Liver (tissue), 8 donors: ENCODE measurements at regions not wholly inside any gene's neighbourhood (a gene's known extent, or its start where the extent isn't known, plus 50 kb on each side); places are given as distances from the start of the nearest gene placed in this dataset.

ENCODE experiments used
- DNase-seq: peaks from one replicate; pipeline ENCODE4 v3.0.0-alpha.2; 2017; ENCODE audit warnings: low spot score
- H3K27ac ChIP-seq, 2 donors: one replicate each; pipeline ENCODE4 v1.7.0; 2013; ENCODE audit warnings: inconsistent platforms in 2 of 2, low read length in 2 of 2, control low read depth in 1 of 2, low read depth in 1 of 2, mild to moderate bottlenecking in 1 of 2
- H3K27me3 ChIP-seq, 4 donors: one replicate each; pipeline versions ENCODE4 v1.6.1 to v1.7.0; 2013; ENCODE audit warnings: low read length in 3 of 4, inconsistent platforms in 1 of 4, mild to moderate bottlenecking in 1 of 4, moderate library complexity in 1 of 4; ENCODE audit not compliant: control insufficient read depth in 4 of 4, insufficient read depth in 4 of 4
- H3K36me3 ChIP-seq, 4 donors: one replicate each; pipeline versions ENCODE4 v1.6.1 to v1.7.0; 2013; ENCODE audit warnings: low read length in 3 of 4, mild to moderate bottlenecking in 3 of 4, low read depth in 1 of 4, moderate library complexity in 1 of 4; ENCODE audit not compliant: control insufficient read depth in 4 of 4, insufficient read depth in 3 of 4
- H3K4me1 ChIP-seq, 4 donors: one replicate each; pipeline versions ENCODE4 v1.6.1 to v1.7.0; 2013; ENCODE audit warnings: low read length in 3 of 4, mild to moderate bottlenecking in 3 of 4, moderate library complexity in 1 of 4; ENCODE audit not compliant: control insufficient read depth in 4 of 4, insufficient read depth in 4 of 4
- H3K4me3 ChIP-seq, 3 donors: one replicate each; pipeline versions ENCODE4 v1.6.1 to v1.7.0; 2013; ENCODE audit warnings: low read length in 3 of 3, control low read depth in 1 of 3, low read depth in 1 of 3, mild to moderate bottlenecking in 1 of 3
- H3K9ac ChIP-seq, 2 donors: one replicate each; pipeline ENCODE4 v1.7.0; 2013; ENCODE audit warnings: low read length in 2 of 2, mild to moderate bottlenecking in 2 of 2, moderate library complexity in 2 of 2, control low read depth in 1 of 2, low read depth in 1 of 2
- H3K9me3 ChIP-seq, 4 donors: one replicate each; pipeline versions ENCODE4 v1.6.1 to v1.7.0; 2013; ENCODE audit warnings: low read length in 3 of 4; ENCODE audit not compliant: control insufficient read depth in 4 of 4
- EGR1 ChIP-seq, 2 donors: IDR thresholded peaks; 2 replicates each; pipeline ENCODE4 v1.6.1; 2016 to 2018; ENCODE audit warnings: antibody characterized with exemption in 2 of 2, low read depth in 2 of 2
- FOXA1 ChIP-seq: IDR thresholded peaks from 2 replicates; pipeline ENCODE4 v1.6.1; 2016; ENCODE audit warnings: antibody characterized with exemption
- FOXA2 ChIP-seq: IDR thresholded peaks from 2 replicates; pipeline ENCODE4 v1.6.1; 2016; ENCODE audit warnings: antibody characterized with exemption
- GABPA ChIP-seq, 2 donors: IDR thresholded peaks in 1 of 2; conservative IDR thresholded peaks in 1 of 2; 2 replicates each; pipeline ENCODE4 v1.6.1; 2016; ENCODE audit warnings: antibody characterized with exemption in 2 of 2, mild to moderate bottlenecking in 1 of 2, moderate library complexity in 1 of 2
- HNF4A ChIP-seq, 2 donors: conservative IDR thresholded peaks; 2 replicates each; pipeline ENCODE4 v1.6.1; 2016; ENCODE audit warnings: antibody characterized with exemption in 2 of 2, mild to moderate bottlenecking in 2 of 2
- HNF4G ChIP-seq: IDR thresholded peaks from 2 replicates; pipeline ENCODE4 v1.6.1; 2016; ENCODE audit warnings: antibody characterized with exemption
- JUND ChIP-seq, 2 donors: IDR thresholded peaks; 2 replicates each; pipeline ENCODE4 v1.6.1; 2016; ENCODE audit warnings: antibody characterized with exemption in 2 of 2
- NR2F2 ChIP-seq: IDR thresholded peaks from 2 replicates; pipeline ENCODE4 v1.6.1; 2016; ENCODE audit warnings: antibody characterized with exemption
- RAD21 ChIP-seq, 2 donors: IDR thresholded peaks; 2 replicates each; pipeline ENCODE4 v1.6.1; 2016; ENCODE audit warnings: antibody characterized with exemption in 2 of 2, mild to moderate bottlenecking in 2 of 2
- RXRA ChIP-seq, 2 donors: IDR thresholded peaks; 2 replicates each; pipeline ENCODE4 v1.6.1; 2017 to 2018; ENCODE audit warnings: antibody characterized with exemption in 2 of 2, mild to moderate bottlenecking in 1 of 2
- SP1 ChIP-seq: IDR thresholded peaks from 2 replicates; pipeline ENCODE4 v1.6.1; 2018; ENCODE audit warnings: antibody characterized with exemption, mild to moderate bottlenecking
- TAF1 ChIP-seq: conservative IDR thresholded peaks from 2 replicates; pipeline ENCODE4 v1.6.1; 2016; ENCODE audit warnings: antibody characterized with exemption, mild to moderate bottlenecking
- YY1 ChIP-seq: IDR thresholded peaks from 2 replicates; pipeline ENCODE4 v1.6.1; 2016; ENCODE audit warnings: antibody characterized with exemption, mild to moderate bottlenecking
- WGBS: extraction: QIAGEN DNeasy Blood & Tissue Kit; methylation state at CpG from one replicate; pipeline ENCODE4 v1.1.7; 2013; 5-methylcytosine and 5-hydroxymethylcytosine counted together
- TF ChIP-seq, protein P1 (sequence below): IDR thresholded peaks from 2 replicates; pipeline ENCODE4 v1.6.1; 2016; ENCODE audit warnings: antibody characterized with exemption
- TF ChIP-seq, protein P2 (sequence below): IDR thresholded peaks from 2 replicates; pipeline ENCODE4 v1.6.1; 2016; ENCODE audit warnings: antibody characterized with exemption, mild to moderate bottlenecking
- TF ChIP-seq, protein P3 (sequence below): fragments of 150-350 bp; IDR thresholded peaks from 2 replicates; pipeline ENCODE4 v1.5.1; 2017; ENCODE audit warnings: improper control_type of control experiment, low read depth, low read length; ENCODE audit not compliant: missing input control
- TF ChIP-seq, protein P4 (sequence below): IDR thresholded peaks from 2 replicates; pipeline ENCODE4 v1.6.1; 2016; ENCODE audit warnings: antibody characterized with exemption
- TF ChIP-seq, protein P5 (sequence below): IDR thresholded peaks from 2 replicates; pipeline ENCODE4 v1.6.1; 2016; ENCODE audit warnings: antibody characterized with exemption
- donor health status: healthy.
- donor health status: healthy.
- donor health status: healthy.
- donor health status: healthy.
- donor health status: healthy.

DNA sequence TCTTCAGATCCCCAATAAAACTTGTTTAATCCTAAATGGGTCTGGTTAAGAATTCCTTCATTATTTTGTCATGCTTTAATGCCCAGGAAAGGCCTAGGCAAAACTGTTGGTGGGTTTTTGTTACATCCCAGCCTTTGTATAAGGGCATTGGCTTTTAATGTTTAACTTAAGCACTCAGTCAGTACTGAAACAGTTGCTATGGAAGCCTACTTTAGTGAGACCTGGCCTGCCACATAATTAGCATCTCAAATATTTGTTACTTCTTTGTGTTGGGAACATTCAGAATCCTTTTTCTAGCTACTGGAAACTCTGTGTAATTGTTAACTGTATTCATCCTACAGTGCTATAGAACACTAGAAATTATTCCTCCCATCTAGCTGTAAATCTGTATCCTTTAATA, 369.6 kb upstream of the ATP10A start:
- TF ChIP-seq FOXA1 (no peak), TAF1 (no peak), GABPA (IDR thresholded peaks at IDR 0.05 in 1 of 2, conservative IDR thresholded peaks at IDR 0.05 in 1 of 2) (no peak), YY1 (no peak), JUND (IDR thresholded peaks at IDR 0.05) (no peak), RXRA (IDR thresholded peaks at IDR 0.05) (no peak), FOXA2 (no peak), HNF4A (conservative IDR thresholded peaks at IDR 0.05) (no peak), EGR1 (IDR thresholded peaks at IDR 0.05; ENCODE audit: low read depth in 2 of 2) (no peak), NR2F2 (no peak), RAD21 (IDR thresholded peaks at IDR 0.05) (no peak), SP1 (no peak), HNF4G (no peak)
- TF ChIP-seq, protein P1, sequence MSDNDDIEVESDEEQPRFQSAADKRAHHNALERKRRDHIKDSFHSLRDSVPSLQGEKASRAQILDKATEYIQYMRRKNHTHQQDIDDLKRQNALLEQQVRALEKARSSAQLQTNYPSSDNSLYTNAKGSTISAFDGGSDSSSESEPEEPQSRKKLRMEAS: no peak
- TF ChIP-seq, protein P2, sequence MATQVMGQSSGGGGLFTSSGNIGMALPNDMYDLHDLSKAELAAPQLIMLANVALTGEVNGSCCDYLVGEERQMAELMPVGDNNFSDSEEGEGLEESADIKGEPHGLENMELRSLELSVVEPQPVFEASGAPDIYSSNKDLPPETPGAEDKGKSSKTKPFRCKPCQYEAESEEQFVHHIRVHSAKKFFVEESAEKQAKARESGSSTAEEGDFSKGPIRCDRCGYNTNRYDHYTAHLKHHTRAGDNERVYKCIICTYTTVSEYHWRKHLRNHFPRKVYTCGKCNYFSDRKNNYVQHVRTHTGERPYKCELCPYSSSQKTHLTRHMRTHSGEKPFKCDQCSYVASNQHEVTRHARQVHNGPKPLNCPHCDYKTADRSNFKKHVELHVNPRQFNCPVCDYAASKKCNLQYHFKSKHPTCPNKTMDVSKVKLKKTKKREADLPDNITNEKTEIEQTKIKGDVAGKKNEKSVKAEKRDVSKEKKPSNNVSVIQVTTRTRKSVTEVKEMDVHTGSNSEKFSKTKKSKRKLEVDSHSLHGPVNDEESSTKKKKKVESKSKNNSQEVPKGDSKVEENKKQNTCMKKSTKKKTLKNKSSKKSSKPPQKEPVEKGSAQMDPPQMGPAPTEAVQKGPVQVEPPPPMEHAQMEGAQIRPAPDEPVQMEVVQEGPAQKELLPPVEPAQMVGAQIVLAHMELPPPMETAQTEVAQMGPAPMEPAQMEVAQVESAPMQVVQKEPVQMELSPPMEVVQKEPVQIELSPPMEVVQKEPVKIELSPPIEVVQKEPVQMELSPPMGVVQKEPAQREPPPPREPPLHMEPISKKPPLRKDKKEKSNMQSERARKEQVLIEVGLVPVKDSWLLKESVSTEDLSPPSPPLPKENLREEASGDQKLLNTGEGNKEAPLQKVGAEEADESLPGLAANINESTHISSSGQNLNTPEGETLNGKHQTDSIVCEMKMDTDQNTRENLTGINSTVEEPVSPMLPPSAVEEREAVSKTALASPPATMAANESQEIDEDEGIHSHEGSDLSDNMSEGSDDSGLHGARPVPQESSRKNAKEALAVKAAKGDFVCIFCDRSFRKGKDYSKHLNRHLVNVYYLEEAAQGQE: no peak
- TF ChIP-seq, protein P3, sequence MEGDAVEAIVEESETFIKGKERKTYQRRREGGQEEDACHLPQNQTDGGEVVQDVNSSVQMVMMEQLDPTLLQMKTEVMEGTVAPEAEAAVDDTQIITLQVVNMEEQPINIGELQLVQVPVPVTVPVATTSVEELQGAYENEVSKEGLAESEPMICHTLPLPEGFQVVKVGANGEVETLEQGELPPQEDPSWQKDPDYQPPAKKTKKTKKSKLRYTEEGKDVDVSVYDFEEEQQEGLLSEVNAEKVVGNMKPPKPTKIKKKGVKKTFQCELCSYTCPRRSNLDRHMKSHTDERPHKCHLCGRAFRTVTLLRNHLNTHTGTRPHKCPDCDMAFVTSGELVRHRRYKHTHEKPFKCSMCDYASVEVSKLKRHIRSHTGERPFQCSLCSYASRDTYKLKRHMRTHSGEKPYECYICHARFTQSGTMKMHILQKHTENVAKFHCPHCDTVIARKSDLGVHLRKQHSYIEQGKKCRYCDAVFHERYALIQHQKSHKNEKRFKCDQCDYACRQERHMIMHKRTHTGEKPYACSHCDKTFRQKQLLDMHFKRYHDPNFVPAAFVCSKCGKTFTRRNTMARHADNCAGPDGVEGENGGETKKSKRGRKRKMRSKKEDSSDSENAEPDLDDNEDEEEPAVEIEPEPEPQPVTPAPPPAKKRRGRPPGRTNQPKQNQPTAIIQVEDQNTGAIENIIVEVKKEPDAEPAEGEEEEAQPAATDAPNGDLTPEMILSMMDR: no peak
- TF ChIP-seq, protein P4, sequence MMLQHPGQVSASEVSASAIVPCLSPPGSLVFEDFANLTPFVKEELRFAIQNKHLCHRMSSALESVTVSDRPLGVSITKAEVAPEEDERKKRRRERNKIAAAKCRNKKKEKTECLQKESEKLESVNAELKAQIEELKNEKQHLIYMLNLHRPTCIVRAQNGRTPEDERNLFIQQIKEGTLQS: no peak
- TF ChIP-seq, protein P5, sequence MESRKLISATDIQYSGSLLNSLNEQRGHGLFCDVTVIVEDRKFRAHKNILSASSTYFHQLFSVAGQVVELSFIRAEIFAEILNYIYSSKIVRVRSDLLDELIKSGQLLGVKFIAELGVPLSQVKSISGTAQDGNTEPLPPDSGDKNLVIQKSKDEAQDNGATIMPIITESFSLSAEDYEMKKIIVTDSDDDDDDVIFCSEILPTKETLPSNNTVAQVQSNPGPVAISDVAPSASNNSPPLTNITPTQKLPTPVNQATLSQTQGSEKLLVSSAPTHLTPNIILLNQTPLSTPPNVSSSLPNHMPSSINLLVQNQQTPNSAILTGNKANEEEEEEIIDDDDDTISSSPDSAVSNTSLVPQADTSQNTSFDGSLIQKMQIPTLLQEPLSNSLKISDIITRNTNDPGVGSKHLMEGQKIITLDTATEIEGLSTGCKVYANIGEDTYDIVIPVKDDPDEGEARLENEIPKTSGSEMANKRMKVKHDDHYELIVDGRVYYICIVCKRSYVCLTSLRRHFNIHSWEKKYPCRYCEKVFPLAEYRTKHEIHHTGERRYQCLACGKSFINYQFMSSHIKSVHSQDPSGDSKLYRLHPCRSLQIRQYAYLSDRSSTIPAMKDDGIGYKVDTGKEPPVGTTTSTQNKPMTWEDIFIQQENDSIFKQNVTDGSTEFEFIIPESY: no peak
- Histone ChIP-seq H3K36me3 (no peaks in the 10 kb centered on the region), H3K4me3 (no peak overlapping the region), H3K9ac (no peak overlapping the region), H3K27me3 (peaks cover 0 to under 1% (median 0%) of the 10 kb centered on the region in 4 donors), H3K4me1 (no peaks in the 10 kb centered on the region), H3K9me3 (peaks cover 0 to 2% (median 0%) of the 10 kb centered on the region in 4 donors), H3K27ac (no peak overlapping the region)
- DNase-seq: no peak

DNA sequence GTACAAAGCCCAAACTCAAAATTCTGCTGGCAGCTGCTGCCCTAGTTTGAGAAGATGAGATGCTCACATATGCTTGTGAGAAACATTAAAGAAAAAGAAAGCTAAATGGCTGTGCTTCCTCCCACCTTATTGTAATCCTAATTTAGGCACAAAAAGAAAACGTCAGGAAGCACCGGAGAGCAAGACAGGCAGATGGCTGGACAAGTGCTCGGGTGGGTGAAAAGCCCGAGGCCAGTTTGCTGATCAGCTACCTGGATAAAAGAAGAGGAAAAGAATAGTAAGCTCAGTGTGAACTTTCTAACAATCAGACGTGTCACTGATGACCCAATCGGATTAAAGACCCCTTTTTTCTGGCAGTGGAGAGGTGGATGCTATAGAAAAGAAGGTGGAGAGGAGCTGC, 368.0 kb upstream of the ATP10A start:
- H3K9ac ChIP-seq: no peak overlapping the region
- no peak overlapping the region for H3K27ac ChIP-seq
- no peak overlapping the region for H3K4me3 ChIP-seq
- no peak for DNase-seq
- TF ChIP-seq HNF4A (conservative IDR thresholded peaks at IDR 0.05) (no peak), RXRA (IDR thresholded peaks at IDR 0.05) (no peak), TAF1 (no peak), NR2F2 (no peak)
- TF ChIP-seq, protein P3: no peak
- TF ChIP-seq, protein P5: no peak
- TF ChIP-seq, protein P4: no peak
- H3K9me3 ChIP-seq: no peaks in the 10 kb centered on the region
- H3K4me1 ChIP-seq: no peaks in the 10 kb centered on the region
- H3K27me3 ChIP-seq: no peaks in the 10 kb centered on the region
- H3K36me3 ChIP-seq: no peaks in the 10 kb centered on the region
- 52% methylated on average over 6 of the region's 6 CpGs for WGBS
